Endothelial cell of umbilical vein (primary cell): ENCODE measurements at regions not wholly inside any gene's neighbourhood (a gene's known extent, or its start where the extent isn't known, plus 50 kb on each side); places are given as distances from the start of the nearest gene placed in this dataset.

ENCODE experiments used
- BruUV-seq: library from RNA; stranded (reverse); fragments of 400-500 nt; replicated peaks from 2 replicates; lab custom pipeline; 2021; lab: Mats Ljungman, UMichigan
- CTCF ChIA-PET: fragments of 300-600, 350-600 bp; sonication (Branson Sonifier 250); formaldehyde crosslinking; loops from one replicate; lab custom pipeline; 2021; ENCODE audit warnings: antibody characterized with exemption, inconsistent platforms; lab: Charles Lee
- POLR2A ChIA-PET: fragments of 300-600, 350-600 bp; sonication (Branson Sonifier 250); formaldehyde crosslinking; loops from one replicate; lab custom pipeline; 2021; ENCODE audit warnings: antibody characterized with exemption, inconsistent platforms; lab: Charles Lee
- DNase-seq: peaks from one replicate; pipeline ENCODE4 v3.0.0-alpha.2; 2011; ENCODE audit warnings: low read depth, low spot score
- FAIRE-seq: peaks from 2 replicates; lab custom pipeline; 2011; peaks lifted over from hg19 to GRCh38; lab: Jason Lieb, UNC
- H2AFZ ChIP-seq: 2 replicates; pipeline ENCODE4 v1.6.0; 2012; ENCODE audit warnings: low read depth, low read length, control low read depth, inconsistent platforms
- H3K27ac ChIP-seq: 2 replicates; pipeline ENCODE4 v1.5.1; 2011; ENCODE audit warnings: low read depth, mild to moderate bottlenecking, control low read depth, low read length, moderate library complexity; ENCODE audit not compliant: insufficient read depth
- H3K27me3 ChIP-seq, 2 experiments: 2 replicates each; pipeline versions ENCODE4 v1.6.0 to v1.6.1; 2011; ENCODE audit warnings: low read length in 2 of 2, mixed read lengths in 1 of 2; ENCODE audit not compliant: control insufficient read depth in 2 of 2, insufficient read depth in 2 of 2
- H3K36me3 ChIP-seq, 2 experiments: 2 replicates in 1 of 2; 3 replicates in 1 of 2; pipeline ENCODE4 v1.5.1; 2011; ENCODE audit warnings: low read length in 2 of 2, mild to moderate bottlenecking in 1 of 2, moderate library complexity in 1 of 2; ENCODE audit not compliant: control insufficient read depth in 2 of 2, insufficient read depth in 2 of 2; ENCODE audit errors: extremely low read depth in 1 of 2
- H3K4me1 ChIP-seq: 3 replicates; pipeline ENCODE4 v1.5.1; 2011; ENCODE audit warnings: mild to moderate bottlenecking, low read length; ENCODE audit not compliant: control insufficient read depth, insufficient read depth; ENCODE audit errors: extremely low read depth
- H3K4me2 ChIP-seq: 2 replicates; pipeline ENCODE4 v1.6.1; 2011; ENCODE audit warnings: low read length, control low read depth, mixed read lengths; ENCODE audit not compliant: insufficient read depth
- H3K4me3 ChIP-seq, 3 experiments: fragments of 200-600 bp in 1 of 3; sonication (generic), shearing (Covaris generic) in 1 of 3; replicated peaks in 1 of 3; 2 replicates each; pipeline ENCODE4 v1.5.1; 2011 to 2016; ENCODE audit warnings: control low read depth in 3 of 3, low read length in 3 of 3, mild to moderate bottlenecking in 2 of 3, inconsistent platforms in 1 of 3, low read depth in 1 of 3, moderate library complexity in 1 of 3; ENCODE audit not compliant: insufficient read depth in 1 of 3
- H3K79me2 ChIP-seq: 2 replicates; pipeline ENCODE4 v1.6.0; 2012; ENCODE audit warnings: low read length, inconsistent platforms; ENCODE audit not compliant: control insufficient read depth, insufficient read depth
- H3K9ac ChIP-seq: replicated peaks from 2 replicates; pipeline ENCODE3; 2011; ENCODE audit warnings: low read length, control low read depth; ENCODE audit not compliant: insufficient read depth; ENCODE audit errors: extremely low read depth
- H3K9me1 ChIP-seq: replicated peaks from 3 replicates; pipeline ENCODE4 v1.6.0; 2011; ENCODE audit warnings: mild to moderate bottlenecking, low read length; ENCODE audit not compliant: control insufficient read depth, insufficient read depth; ENCODE audit errors: extremely low read depth
- H3K9me3 ChIP-seq: replicated peaks from 2 replicates; pipeline ENCODE4 v1.5.1; 2012; ENCODE audit warnings: low read length, inconsistent platforms; ENCODE audit not compliant: control insufficient read depth, insufficient read depth
- H4K20me1 ChIP-seq: replicated peaks from 2 replicates; pipeline ENCODE3; 2011; ENCODE audit warnings: mild to moderate bottlenecking, low read length; ENCODE audit not compliant: control insufficient read depth, insufficient read depth; ENCODE audit errors: extremely low read depth
- EZH2 ChIP-seq: IDR thresholded peaks from 2 replicates; pipeline ENCODE4 v1.6.1; 2012; ENCODE audit warnings: borderline replicate concordance, low read depth, mild to moderate bottlenecking, moderate library complexity, low read length, inconsistent platforms; ENCODE audit not compliant: severe bottlenecking
- FOS ChIP-seq: IDR thresholded peaks from 2 replicates; pipeline ENCODE4 v1.6.1; 2011; ENCODE audit warnings: mild to moderate bottlenecking, low read length, moderate library complexity, borderline replicate concordance; ENCODE audit not compliant: insufficient read depth
- GATA2 ChIP-seq: IDR thresholded peaks from 2 replicates; pipeline ENCODE4 v1.7.0; 2011; ENCODE audit warnings: low read depth, mild to moderate bottlenecking, moderate library complexity, mixed read lengths, low read length; ENCODE audit not compliant: insufficient read length, insufficient read depth
- JUN ChIP-seq: IDR thresholded peaks from 2 replicates; pipeline ENCODE4 v1.6.1; 2011; ENCODE audit warnings: borderline replicate concordance, low read depth; ENCODE audit not compliant: insufficient read length, insufficient read depth
- POLR2A ChIP-seq: IDR thresholded peaks from 2 replicates; pipeline ENCODE4 v1.6.1; 2012; ENCODE audit warnings: low read depth, mild to moderate bottlenecking, control low read depth, low read length
- dilution Hi-C: fragments of 300-500 bp; cut with MboI; formaldehyde crosslinking; loops from one replicate; pipeline ENCODE4 v1.15.0; 2019; ENCODE audit warnings: low sequenced_read_pairs; ENCODE audit not compliant: extremely low pct_ligation_motif_present
- intact Hi-C: fragments of 100-400 bp; cut with micrococcal nuclease; formaldehyde crosslinking; loops from one replicate; pipeline ENCODE4 v1.10.0; 2022

DNA sequence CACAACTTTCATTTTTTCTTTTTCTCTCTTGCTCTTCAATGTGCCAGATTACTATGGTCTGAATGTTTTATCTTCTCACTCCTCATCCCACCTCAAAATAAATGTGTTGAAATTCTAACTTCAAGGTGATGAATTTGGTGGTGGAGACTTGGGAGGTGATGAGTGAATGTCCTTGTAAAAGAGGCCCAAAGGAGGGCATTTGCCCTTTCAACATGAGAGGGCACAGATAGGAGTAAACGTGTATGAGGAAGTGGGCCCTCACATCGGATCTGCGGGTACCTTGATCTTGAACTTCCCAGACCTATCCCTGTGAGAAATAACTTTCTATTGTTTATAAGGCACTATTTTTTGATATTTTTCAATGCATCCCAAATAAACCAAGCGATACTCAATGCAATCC is 412.3 kb upstream of the ADGRL2 start:
- dilution Hi-C loops, result no loop called here
- DNase-seq, result no peak
- no peak for FAIRE-seq
- no peaks in the 10 kb centered on the region for H3K9me3 ChIP-seq
- BruUV-seq, result no TSS peak
- no peak overlapping the region for H3K4me3 ChIP-seq
- H2AFZ ChIP-seq, result no peak overlapping the region
- no peaks in the 10 kb centered on the region for H3K36me3 ChIP-seq
- H3K4me1 ChIP-seq, result no peaks in the 10 kb centered on the region
- no peaks in the 10 kb centered on the region for H4K20me1 ChIP-seq
- CTCF ChIA-PET, result no interaction called here
- H3K9ac ChIP-seq, result no peak overlapping the region
- H3K27me3 ChIP-seq, result no peaks in the 10 kb centered on the region
- H3K79me2 ChIP-seq, result no peaks in the 10 kb centered on the region
- no peaks in the 10 kb centered on the region for H3K9me1 ChIP-seq
- no peak overlapping the region for H3K4me2 ChIP-seq
- TF ChIP-seq JUN, result no peak
- no peak overlapping the region for H3K27ac ChIP-seq
- intact Hi-C loops, result no loop called here
- POLR2A ChIA-PET, result no interaction called here

DNA sequence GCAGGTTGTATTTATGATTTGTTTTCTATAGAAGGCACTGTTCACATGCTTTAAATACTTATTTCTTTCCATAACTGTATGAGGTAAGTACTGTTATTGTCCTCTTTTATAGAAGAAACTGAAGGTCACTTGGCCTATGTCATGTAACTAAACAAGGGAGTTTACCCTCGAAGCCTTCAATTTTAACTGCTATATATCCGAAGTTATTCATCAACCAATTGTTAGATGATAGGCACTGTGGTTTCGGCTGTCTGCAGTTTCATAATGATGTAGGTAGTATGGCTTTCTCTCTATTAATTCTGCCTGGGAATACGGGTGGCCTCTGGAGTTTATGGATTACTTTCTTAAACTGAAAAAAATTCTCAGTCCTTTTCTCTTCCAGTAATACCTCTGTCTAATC is 413.3 kb upstream of the ADGRL2 start:
- Histone ChIP-seq H2AFZ (no peak overlapping the region), H3K9me3 (no peaks in the 10 kb centered on the region), H3K9me1 (no peaks in the 10 kb centered on the region), H4K20me1 (no peaks in the 10 kb centered on the region), H3K4me3 (no peak overlapping the region), H3K9ac (no peak overlapping the region), H3K4me2 (no peak overlapping the region), H3K4me1 (no peaks in the 10 kb centered on the region), H3K36me3 (no peaks in the 10 kb centered on the region), H3K79me2 (no peaks in the 10 kb centered on the region), H3K27ac (no peak overlapping the region), H3K27me3 (no peaks in the 10 kb centered on the region)
- TF ChIP-seq EZH2 (no peak), FOS (no peak), GATA2 (no peak), POLR2A (no peak)
- FAIRE-seq (no peak), DNase-seq (no peak)
- dilution Hi-C loops, result no loop called here
- ChIA-PET POLR2A (no interaction called here), CTCF (no interaction called here)
- no TSS peak for BruUV-seq
- intact Hi-C loops, result no loop called here
